ENCODE measurements at regions not wholly inside any gene's neighbourhood (a gene's known extent, or its start where the extent isn't known, plus 50 kb on each side); places are given as distances from the start of the nearest gene placed in this dataset.
"Not testable (repeated sequence)": the region's sequence is repeated elsewhere in the genome, so short reads cannot be mapped to it uniquely, and the experiment has no call there.

DNA sequence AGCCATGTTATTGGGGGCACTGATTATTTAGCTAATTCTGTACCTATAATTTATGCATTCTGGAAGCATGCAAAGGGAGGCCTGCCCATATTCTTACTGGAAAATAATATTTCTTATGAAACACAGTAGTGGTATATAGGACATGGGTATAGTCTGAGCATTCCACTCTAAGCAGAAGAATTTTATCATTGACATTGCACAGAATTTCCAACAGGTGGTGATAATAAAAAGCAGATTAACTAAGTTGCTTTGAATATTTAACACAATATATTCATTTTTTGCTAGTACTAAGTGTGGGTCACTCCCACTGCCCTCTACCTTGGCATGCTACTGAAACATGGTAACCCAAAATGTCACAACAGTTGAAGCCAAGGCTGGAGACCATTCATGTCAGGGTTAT is 728.8 kb upstream of the FAT3 start:
- DNase-seq (ENCODE audit: low read depth, low spot score): no peak

DNA sequence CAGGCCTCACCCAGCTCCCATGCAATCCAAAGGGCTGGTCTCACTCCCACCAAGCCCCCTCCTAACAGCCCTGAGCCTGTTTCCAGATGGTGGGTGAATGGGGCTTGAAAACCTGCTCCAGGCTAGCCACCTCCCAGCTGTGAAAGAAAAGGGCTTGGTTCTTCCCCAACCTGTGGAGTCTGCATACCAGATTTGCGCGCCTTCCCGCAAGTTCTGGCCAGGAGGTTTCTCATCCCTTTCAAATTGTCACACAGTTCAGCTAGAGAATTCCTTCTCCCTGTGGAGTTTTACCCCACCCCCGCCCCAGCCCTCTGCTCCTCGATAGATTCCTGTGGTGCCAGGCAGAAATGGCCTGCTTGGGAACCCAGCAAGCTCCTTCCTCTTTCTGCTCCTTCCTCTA is 734.6 kb upstream of the FAT3 start:
- DNase-seq (ENCODE audit: low read depth, low spot score): no peak

DNA sequence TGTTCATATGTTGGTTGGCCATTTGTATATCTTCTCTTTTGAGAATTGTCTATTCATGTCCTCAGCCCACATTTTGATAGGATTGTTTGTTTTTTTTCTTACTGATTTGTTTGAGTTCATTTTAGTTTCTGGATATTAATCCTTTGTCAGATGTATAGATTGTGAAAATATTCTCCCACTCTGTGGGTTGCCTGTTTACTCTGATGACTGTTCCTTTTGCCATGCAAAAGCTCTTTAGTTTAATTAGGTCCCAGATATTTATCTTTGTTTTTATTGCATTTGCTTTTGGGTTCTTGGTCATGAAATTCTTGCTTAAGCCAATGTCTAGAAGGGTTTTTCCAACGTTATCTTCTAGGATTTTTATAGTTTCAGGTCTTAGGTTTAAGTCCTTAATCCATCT is 740.7 kb upstream of the FAT3 start:
- not testable (repeated sequence) for DNase-seq (ENCODE audit: low read depth, low spot score)

DNA sequence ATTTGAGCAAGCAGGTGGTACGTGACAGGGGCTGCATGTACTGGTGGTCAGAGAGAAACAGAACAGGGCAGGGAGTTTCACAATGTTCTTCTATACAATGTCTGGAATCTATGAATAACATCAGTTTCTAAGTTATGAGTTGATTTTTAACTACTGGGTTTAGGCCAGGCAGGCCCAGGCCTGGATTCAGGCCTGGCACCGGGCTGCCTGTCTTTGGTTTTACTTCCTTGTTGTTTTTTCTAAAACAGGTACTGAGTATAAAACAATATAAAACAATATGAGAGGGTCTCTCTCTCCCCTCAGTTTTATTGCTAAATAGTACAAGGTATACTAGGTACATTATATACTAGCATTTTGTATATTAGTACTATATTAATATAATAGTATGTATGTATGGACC is 742.7 kb upstream of the FAT3 start:
- not testable (repeated sequence) for DNase-seq (ENCODE audit: low read depth, low spot score)

DNA sequence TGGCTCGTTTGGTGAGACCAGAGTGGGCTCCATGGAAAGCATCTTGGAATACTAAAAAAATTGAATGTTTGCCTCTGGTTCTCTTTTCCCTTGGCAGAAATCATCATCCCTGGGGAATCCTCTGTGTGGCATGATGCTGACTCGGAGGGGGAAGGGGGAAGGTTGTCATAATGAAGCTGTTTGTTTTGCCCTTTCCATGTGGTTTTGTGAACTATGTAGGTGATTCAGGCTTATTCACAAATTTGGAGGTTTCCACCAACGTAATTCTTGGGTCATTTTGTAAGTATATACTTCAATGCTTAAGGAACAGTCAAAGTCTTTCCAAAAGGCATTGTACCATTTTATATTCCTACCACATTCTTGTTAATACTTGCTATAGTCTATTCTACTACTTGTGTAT is 754.0 kb upstream of the FAT3 start:
- no peak for DNase-seq (ENCODE audit: low read depth, low spot score)

DNA sequence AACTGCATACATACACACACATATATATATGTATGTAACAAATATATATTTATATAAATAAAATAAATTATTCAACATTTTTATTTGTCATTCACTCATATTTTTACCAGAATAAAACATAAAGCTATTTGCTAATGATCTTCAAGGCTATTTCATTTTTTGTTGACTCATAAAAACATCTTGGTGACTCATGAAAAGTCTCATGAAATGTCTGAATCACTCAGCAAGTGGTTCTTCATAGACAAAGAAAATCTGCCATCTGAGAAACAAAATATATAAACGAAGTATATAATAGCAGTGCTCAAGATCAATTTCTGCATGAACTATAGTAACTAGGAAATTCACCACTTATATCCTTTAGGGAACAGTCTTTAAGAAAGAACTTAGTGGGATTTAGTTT is 764.8 kb upstream of the FAT3 start:
- no peak for DNase-seq (ENCODE audit: low read depth, low spot score)

DNA sequence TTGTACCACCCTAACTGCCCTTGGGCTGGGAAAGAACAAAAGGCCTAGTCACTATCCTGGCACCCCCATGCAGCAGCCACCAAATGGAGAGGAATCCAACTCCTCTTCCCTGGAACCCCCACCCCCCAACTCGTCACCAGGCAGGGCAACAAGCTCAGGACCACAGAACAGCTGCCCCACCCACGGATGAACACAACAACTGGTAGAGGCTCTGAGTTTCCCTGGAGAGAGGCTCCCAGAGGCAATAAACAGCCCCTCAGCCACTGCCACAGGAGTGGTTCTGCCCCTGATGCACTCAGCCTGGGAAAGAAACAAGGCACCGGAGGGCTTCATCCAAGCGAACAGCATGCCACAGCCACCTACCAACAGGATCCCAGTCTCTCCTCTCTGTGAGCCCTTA is 778.4 kb upstream of the FAT3 start:
- DNase-seq (ENCODE audit: low read depth, low spot score): no peak

DNA sequence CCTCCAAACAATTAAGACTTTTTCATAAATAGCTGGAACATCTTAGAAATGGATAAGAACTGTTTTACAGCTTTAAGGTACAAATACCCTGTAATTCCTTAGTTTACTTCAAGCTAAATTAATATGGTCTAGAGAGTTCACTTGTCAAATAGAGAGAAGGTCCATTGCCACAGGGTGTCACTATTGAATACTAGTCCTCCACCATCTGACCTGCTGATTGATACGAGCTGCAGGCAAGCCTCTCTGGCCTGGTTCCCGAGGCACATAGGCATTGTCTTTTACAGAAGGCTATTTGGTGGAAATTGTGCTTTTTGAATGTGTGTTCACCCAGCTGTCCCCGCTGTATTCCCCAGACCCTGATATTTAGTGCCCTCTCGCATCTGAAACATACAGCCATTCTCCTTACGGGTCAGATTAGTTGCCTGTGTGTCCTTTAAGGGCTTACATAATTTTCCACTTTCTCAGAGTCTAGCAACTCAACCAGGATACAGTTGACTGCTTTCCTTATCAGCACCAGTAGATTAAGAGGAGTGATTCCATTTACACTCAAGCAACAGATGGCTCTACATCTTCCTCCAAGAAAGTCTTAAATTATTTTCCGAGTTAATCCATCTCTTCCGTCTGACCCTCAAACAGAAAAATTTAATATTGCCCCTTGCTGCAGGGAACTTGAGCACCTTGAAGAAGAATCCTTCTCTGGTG is 788.8 kb upstream of the FAT3 start:
- no peak for DNase-seq (ENCODE audit: low read depth, low spot score)

DNA sequence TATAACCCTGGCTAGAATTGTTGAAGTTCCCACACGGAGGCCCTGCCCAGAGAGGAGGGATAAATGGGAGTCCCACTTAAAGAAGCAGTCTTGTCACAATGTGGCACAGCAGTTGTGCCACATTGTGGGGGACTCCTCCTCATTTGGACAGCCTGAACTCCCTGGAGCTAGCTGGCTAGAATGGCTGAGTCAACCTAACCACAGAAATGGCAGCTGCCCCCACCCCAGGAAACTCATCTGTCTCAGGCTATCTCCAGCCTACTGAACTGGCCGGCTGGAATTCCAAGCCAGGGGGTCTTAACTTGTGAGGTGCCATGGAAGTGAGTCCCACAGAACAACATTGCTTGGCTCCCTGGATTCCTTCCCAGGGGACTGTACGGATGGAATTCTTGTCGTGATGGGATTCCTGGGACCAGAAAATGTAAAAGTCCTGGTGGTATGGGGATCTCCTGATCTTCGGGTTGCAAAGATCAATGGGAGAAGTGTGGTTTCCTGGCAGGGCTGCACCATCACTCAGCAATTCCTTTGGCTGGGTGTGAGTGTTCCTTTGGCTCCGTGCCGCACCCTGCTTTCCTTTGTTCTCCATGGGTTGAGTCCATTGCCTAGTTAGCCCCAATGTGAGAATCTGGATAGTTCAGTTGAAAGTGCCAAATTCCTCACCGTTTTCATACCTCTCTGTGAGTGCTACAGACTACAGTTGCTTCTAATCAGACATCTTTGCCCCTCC is 791.2 kb upstream of the FAT3 start:
- DNase-seq (ENCODE audit: low read depth, low spot score): no peak

DNA sequence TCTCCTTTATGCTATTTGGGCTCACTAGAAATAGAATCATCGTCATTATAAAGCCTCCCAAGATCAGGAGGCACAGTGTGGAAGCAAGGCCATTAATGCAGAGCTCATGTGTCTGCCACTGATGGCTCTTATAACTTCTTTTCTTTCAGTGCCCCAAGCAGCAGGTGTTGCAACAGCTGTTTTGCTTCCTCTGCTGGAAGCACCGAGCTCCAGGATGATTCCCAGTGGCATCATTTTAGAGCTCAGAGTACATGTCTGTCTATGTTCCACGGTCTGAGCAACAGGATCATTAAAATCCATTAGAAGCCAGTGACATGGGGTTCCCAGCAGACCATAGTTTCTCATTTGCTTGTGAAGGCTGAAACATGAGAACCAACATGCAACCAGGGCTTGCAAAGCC is 803.0 kb upstream of the FAT3 start:
- no peak for DNase-seq (ENCODE audit: low read depth, low spot score)

DNA sequence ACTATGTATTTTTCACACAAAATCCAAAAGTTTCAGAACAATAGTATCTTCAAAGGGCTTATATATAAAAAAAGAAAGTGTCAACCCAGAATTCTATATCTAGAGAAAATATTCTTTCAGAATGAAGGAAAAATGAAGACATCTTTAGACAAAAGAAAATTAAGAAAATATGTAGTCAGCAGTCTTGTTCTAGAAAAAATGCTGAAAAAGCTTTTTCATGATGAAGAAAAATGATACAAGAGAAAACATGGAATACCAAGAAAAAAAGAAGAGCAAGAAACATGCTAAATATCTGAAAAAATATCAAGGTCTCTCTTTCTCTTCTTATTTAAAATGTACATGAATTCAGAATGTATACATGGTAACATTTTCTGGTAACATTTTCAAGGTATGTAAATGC is 816.8 kb upstream of the FAT3 start:
- no peak for DNase-seq (ENCODE audit: low read depth, low spot score)

DNA sequence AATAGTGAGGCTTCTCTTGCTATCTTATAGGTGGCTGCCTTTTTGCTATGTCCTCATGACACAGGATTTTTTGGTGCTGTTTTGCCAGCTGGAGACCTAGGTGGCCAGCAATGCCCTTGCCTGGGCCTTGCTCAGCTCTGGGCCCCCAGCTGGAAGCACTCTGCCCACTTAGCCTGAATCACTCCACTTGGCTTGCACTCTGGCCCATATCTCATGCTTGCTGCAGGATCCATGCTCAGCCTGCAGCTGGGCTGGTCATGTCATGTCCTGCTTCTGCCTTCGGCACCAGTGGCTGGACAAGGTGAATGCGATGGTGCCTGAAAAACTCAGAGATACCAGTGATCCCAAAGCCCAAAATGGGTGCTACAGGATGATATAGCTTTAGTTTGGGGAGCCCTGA is 818.6 kb upstream of the FAT3 start:
- DNase-seq (ENCODE audit: low read depth, low spot score): no peak

DNA sequence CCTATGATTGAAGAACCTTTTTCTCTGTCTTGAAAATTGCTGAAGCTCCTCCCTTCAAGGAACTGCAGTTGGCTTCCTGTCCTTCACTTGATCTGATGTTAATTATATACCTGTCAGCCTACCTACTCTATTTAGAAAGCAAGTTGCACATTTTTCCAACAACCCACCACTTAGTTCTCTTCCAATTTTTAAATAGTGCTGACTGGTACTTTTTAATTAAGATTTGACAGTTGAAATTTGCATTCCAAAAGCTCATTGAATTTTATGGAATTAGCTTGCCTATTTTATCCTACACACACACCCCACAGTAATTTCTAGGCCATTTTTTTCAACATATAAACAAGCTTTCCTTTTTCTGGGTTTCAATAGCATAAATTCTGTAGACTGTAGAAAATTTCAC is 820.3 kb upstream of the FAT3 start:
- no peak for DNase-seq (ENCODE audit: low read depth, low spot score)

DNA sequence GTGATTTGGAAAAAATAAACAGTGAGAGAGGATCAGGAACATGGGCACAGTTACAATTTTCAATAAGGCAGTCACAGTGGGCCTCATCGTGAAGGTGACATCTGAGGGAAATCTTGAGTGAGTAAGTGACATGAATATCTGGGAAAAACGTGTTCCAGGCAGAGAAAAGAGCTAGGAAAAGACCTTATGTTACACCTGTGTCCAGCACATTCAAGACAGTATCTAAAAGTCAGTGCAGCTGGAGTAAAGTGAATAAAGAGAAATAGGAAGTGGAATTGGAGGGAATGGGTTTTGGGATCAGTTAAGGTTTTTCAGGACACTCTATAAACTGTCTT is 827.5 kb upstream of the FAT3 start:
- no peak for DNase-seq (ENCODE audit: low read depth, low spot score)

DNA sequence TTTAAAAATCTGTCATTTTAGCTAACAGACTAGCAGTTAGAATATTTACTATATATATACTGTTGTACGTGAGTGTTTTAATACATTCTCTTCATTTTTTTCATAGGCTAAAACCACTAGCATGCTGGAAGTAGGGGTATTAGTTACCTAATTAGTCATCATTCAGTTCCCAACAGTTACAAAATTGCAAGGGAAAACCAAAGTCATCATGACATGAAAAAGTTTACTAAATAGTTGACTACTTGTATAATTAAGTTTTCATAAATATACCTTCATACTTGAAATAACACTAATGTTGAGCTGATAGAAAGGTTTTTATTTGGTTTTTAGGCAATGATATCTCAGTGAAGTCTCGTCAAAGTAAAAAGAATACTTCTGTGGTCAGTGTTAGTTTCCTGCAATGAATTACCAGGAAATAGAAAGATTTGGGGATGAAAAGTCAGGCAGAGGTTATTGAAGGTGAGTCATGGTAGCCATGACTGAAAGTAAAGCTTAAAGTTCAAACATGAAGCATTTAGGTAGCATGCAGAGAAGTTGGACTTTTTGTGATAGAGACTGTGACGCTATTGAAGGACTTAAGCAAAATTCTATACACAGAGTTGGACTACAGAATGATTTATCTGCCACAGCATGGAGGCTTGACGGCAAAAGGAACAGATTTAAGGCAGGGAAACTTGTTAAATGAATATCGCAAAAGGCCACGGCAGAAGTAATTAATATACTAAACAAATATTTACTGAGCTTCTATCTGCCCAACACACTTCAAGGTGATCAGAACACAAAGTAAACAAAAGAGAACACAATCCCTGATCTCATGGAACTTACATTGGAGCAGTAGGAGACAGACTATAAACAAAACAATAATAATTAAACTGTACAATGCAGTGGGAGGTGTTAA is 828.1 kb upstream of the FAT3 start:
- DNase-seq (ENCODE audit: low read depth, low spot score): no peak

DNA sequence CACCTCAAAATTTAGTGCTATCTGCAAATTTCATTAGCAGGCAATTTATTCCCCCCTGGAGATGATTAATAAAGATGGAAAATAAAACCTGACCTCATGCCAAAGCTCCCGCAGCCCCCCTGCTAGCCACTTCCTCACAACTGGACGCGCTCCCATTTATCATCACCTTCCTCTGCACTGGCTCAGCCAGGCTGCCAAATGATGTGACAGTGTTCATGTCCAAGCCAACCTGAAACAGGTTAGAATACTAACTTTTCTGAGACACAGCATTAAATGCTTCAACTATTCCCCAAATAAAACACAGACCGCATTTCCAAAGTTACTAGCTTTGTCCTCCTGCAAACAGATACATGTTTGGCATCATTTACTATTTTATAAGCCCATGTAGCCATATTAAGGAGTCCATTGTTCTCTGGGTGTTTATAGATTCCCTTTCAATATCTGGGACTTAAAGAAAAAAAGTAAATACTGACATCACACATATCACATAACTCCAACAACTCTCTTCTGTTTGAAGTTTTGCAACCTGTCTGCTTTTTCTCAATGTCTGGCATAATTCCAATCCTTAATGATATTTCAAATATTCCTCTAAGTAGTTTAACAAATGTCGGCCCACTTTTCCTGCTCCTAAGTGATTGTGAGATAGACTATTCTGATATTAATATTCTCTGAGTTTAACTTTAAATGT is 829.7 kb upstream of the FAT3 start:
- no peak for DNase-seq (ENCODE audit: low read depth, low spot score)

DNA sequence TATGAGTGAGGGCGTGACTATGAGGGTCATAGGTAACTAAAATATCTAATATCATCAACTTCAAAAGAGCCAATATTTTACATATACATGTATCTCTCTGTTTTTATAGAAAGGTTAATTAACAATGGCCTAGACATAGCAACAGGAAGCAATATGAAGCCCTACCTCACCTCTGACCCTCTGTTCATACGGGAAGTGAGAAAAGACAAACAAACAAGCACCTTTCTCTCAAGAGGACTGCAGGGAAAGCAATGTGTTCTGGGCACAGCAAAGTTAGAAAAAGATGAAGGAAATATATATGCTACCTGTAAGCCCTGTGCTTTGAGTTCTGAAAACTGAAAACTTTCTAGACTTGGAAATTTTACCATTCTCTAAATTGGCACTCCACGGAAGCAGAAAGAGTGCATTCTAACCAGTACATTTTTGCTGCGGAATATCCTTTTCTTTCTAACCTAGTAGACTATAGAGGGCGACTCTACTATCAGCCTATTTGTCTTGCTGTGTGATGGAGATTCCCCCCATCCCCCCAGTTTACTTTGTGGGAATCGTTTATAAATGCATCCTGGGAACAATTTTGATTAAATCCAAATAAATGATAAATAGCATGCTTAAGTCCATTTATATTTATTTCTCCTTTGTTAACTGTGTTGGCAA is 830.4 kb upstream of the FAT3 start:
- DNase-seq (ENCODE audit: low read depth, low spot score): no peak

DNA sequence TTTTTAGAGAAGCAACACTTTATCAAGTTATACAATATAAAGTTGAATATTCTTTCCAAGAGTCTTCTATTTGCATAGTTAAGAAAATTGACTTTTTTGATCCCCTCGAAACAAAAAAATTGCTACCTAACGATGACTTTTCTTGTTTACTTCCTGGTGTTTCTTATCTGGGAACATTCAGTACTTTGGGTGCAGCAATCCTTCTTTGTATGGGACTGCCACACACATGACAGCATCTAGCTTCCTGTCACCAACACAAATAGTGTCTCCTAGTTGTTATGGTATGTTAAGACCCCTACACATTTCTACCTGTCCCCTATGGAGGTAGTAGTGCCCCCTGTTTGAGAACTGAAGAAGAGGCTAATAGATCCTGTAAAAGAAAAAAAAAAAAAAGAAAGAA is 841.7 kb upstream of the FAT3 start:
- no peak for DNase-seq (ENCODE audit: low read depth, low spot score)

DNA sequence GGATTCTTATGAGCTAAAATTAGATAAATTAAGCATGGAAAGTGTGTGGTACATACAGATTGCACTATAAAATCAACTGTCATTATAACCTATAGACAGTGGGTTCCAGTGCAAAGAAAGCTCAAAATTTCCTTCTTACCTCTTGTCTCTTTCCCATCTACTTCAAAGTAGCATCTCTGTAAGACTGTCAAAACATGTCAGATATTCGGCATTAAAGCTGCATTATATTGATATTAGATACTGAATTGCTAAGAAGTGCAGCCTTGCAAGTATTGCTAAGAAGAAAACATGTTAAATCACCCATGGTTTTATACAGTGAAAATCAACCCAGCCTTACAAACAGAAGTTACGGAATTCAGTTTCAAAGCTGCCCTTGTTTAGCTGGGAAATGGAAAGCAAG is 849.8 kb upstream of the FAT3 start:
- DNase-seq (ENCODE audit: low read depth, low spot score): no peak

DNA sequence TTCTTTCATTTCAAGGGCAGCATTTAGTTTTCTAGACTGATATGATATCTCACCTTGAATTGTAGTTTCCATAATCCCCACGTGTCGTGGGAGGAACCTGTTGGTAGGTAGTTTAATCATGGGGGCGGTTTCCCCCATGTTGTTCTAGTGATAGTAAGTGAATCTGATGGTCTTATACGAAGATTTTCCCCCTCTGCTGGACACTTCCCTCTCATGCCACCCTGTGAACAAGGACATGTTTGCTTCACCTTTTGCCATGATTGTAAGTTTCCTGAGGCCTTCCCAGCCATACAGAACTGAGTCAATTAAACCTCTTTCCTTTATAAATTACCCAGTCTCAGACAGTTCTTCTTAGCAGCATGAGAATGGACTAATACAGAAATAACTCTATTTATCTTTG is 851.1 kb upstream of the FAT3 start:
- no peak for DNase-seq (ENCODE audit: low read depth, low spot score)

DNA sequence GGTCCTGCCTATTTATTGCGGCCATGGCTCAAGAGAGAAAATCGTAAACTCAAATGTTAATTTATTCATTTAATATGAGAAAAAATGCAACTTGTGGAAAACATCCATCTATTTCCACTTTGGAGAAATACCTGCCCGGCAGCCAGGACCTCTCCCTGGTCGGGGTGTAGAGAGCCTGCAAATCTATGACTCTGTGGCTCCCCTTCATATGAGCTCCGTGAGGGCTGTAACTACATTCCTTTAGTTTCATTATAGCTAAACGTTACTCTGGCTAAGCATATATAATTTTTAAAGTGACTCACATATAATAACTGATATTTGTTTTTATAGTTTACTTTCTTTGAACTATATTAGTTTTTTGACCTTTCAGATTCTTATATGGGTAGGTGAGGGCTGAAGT is 857.8 kb upstream of the FAT3 start:
- DNase-seq (ENCODE audit: low read depth, low spot score): no peak

Data from brain pericyte (primary cell).